ENCODE measurements at regions not wholly inside any gene's neighbourhood (a gene's known extent, or its start where the extent isn't known, plus 50 kb on each side); places are given as distances from the start of the nearest gene placed in this dataset.
"Not testable (repeated sequence)": the region's sequence is repeated elsewhere in the genome, so short reads cannot be mapped to it uniquely, and the experiment has no call there.

- no peak overlapping the region for H3K4me3 ChIP-seq (ENCODE audit: low read depth, low read length)
- no peak overlapping the region for H3K27ac Mint-ChIP-seq (ENCODE audit: unreplicated experiment)
- ChIA-PET CTCF (no interaction called here), POLR2A (no interaction called here)
- intact Hi-C loops (cut with micrococcal nuclease; ENCODE audit: unreplicated experiment): no loop called here
- H3K27me3 ChIP-seq (replicated peaks; ENCODE audit: control insufficient read depth, insufficient read depth, low read length): no peaks in the 10 kb centered on the region
- no peak overlapping the region for H3K4me3 Mint-ChIP-seq (ENCODE audit: unreplicated experiment)
- no peaks in the 10 kb centered on the region for H3K4me1 Mint-ChIP-seq (ENCODE audit: low read depth, unreplicated experiment)
- no peak for DNase-seq
- no TSS peak for BruUV-seq (replicated peaks)
- no peak for TF ChIP-seq CTCF (IDR thresholded peaks at IDR 0.05; ENCODE audit: insufficient read depth in 1 of 2, low read depth in 1 of 2, low read length in 1 of 2, severe bottlenecking in 1 of 2, unreplicated experiment in 1 of 2)
- H3K27me3 Mint-ChIP-seq (ENCODE audit: insufficient read depth, unreplicated experiment): no peaks in the 10 kb centered on the region
- no peaks in the 10 kb centered on the region for H3K9me3 Mint-ChIP-seq (ENCODE audit: unreplicated experiment)
- H3K36me3 ChIP-seq (ENCODE audit: control insufficient read depth, insufficient read depth, low read length): no peaks in the 10 kb centered on the region
- no peaks in the 10 kb centered on the region for H3K4me1 ChIP-seq
- H3K36me3 Mint-ChIP-seq (ENCODE audit: insufficient read depth, unreplicated experiment): no peaks in the 10 kb centered on the region
- H3K9me3 ChIP-seq: no peaks in the 10 kb centered on the region
These were observed 104.4 kb upstream of the SLC39A10 start for GRCh38 chr2:195552581-195552980.

GRCh38 chr2:195548198-195548940 is 108.7 kb upstream of the SLC39A10 start:
- TF ChIP-seq CTCF (IDR thresholded peaks at IDR 0.05; ENCODE audit: insufficient read depth in 1 of 2, low read depth in 1 of 2, low read length in 1 of 2, severe bottlenecking in 1 of 2, unreplicated experiment in 1 of 2): no peak
- H3K36me3 Mint-ChIP-seq (ENCODE audit: insufficient read depth, unreplicated experiment): peaks cover 4% of the 10 kb centered on the region
- no peak for DNase-seq
- peaks cover 8% of the 10 kb centered on the region; the same call in 1 of the 2 replicates for H3K4me1 ChIP-seq
- no peaks in the 10 kb centered on the region for H3K9me3 ChIP-seq
- no peak overlapping the region for H3K4me3 Mint-ChIP-seq (ENCODE audit: unreplicated experiment)
- H3K27ac Mint-ChIP-seq (ENCODE audit: unreplicated experiment): no peak overlapping the region
- BruUV-seq (replicated peaks): no TSS peak
- no peaks in the 10 kb centered on the region for H3K36me3 ChIP-seq (ENCODE audit: control insufficient read depth, insufficient read depth, low read length)
- CTCF ChIA-PET: no interaction called here
- H3K4me1 Mint-ChIP-seq (ENCODE audit: low read depth, unreplicated experiment): peaks cover 8% of the 10 kb centered on the region
- no peaks in the 10 kb centered on the region for H3K27me3 Mint-ChIP-seq (ENCODE audit: insufficient read depth, unreplicated experiment)
- no peaks in the 10 kb centered on the region for H3K9me3 Mint-ChIP-seq (ENCODE audit: unreplicated experiment)
- H3K27me3 ChIP-seq (replicated peaks; ENCODE audit: control insufficient read depth, insufficient read depth, low read length): no peaks in the 10 kb centered on the region
- H3K4me3 ChIP-seq (ENCODE audit: low read depth, low read length): no peak overlapping the region
- intact Hi-C loops (cut with micrococcal nuclease; ENCODE audit: unreplicated experiment): no loop called here
- POLR2A ChIA-PET: no interaction called here

GRCh38 chr2:195547268-195547840 is 109.7 kb upstream of the SLC39A10 start:
- H3K4me3 ChIP-seq (ENCODE audit: low read depth, low read length); DNase-seq; H3K36me3 Mint-ChIP-seq (ENCODE audit: insufficient read depth, unreplicated experiment); POLR2A ChIA-PET; H3K36me3 ChIP-seq (ENCODE audit: control insufficient read depth, insufficient read depth, low read length); intact Hi-C loops (cut with micrococcal nuclease; ENCODE audit: unreplicated experiment); H3K9me3 Mint-ChIP-seq (ENCODE audit: unreplicated experiment); CTCF ChIA-PET; H3K27me3 ChIP-seq (replicated peaks; ENCODE audit: control insufficient read depth, insufficient read depth, low read length); H3K27ac Mint-ChIP-seq (ENCODE audit: unreplicated experiment); H3K4me1 ChIP-seq; BruUV-seq (replicated peaks); H3K4me3 Mint-ChIP-seq (ENCODE audit: unreplicated experiment); H3K27me3 Mint-ChIP-seq (ENCODE audit: insufficient read depth, unreplicated experiment); H3K9me3 ChIP-seq; H3K4me1 Mint-ChIP-seq (ENCODE audit: low read depth, unreplicated experiment): not testable (repeated sequence)
